AG09309 (cell line): ENCODE measurements at regions not wholly inside any gene's neighbourhood (a gene's known extent, or its start where the extent isn't known, plus 50 kb on each side); places are given as distances from the start of the nearest gene placed in this dataset.
A peak's percentile ranks its signal among the peaks of the same experiment; 100 is the strongest.

ENCODE experiments used
- DNase-seq: peaks from one replicate; pipeline ENCODE4 v3.0.0-alpha.2; 2010; ENCODE audit warnings: low read depth
- H3K4me3 ChIP-seq: 2 replicates; pipeline ENCODE4 v1.5.1; 2011; ENCODE audit warnings: mild to moderate bottlenecking, low read depth, low read length, moderate library complexity; ENCODE audit not compliant: control insufficient read depth
- CTCF ChIP-seq: IDR thresholded peaks from 2 replicates; pipeline ENCODE4 v1.5.1; 2011; ENCODE audit warnings: mild to moderate bottlenecking, low read depth, low read length, inconsistent platforms; ENCODE audit not compliant: insufficient read depth, control insufficient read depth; ENCODE audit errors: missing control alignments

- no peak overlapping the region for H3K4me3 ChIP-seq
- DNase-seq, result no peak
- TF ChIP-seq CTCF, result no peak
Measured at GRCh38 chr2:188808947-188809355, 165.2 kb upstream of the COL3A1 start.

GRCh38 chr2:188810586-188810985 lies 163.6 kb upstream of the COL3A1 start:
- no peak for TF ChIP-seq CTCF
- no peak for DNase-seq
- H3K4me3 ChIP-seq, result no peak overlapping the region

- peak; percentile 63 for DNase-seq
- no peak for TF ChIP-seq CTCF
- no peak overlapping the region for H3K4me3 ChIP-seq
Measured at GRCh38 chr2:188811522-188811921, 162.7 kb upstream of the COL3A1 start.

GRCh38 chr2:188813315-188813714 lies 160.9 kb upstream of the COL3A1 start:
- no peak for DNase-seq
- TF ChIP-seq CTCF, result no peak
- H3K4me3 ChIP-seq, result no peak overlapping the region

GRCh38 chr2:188813857-188814256 lies 160.3 kb upstream of the COL3A1 start:
- TF ChIP-seq CTCF, result no peak
- no peak overlapping the region for H3K4me3 ChIP-seq
- DNase-seq, result no peak

- DNase-seq, result no peak
- no peak overlapping the region for H3K4me3 ChIP-seq
- TF ChIP-seq CTCF, result no peak
Measured at GRCh38 chr2:188819011-188819410, 155.2 kb upstream of the COL3A1 start.

GRCh38 chr2:188819792-188820191 lies 154.4 kb upstream of the COL3A1 start:
- H3K4me3 ChIP-seq, result no peak overlapping the region
- TF ChIP-seq CTCF, result no peak

More at GRCh38 chr2:188819792-188820191, 154.4 kb upstream of the COL3A1 start:
- DNase-seq, result no peak
